ENCODE measurements at regions not wholly inside any gene's neighbourhood (a gene's known extent, or its start where the extent isn't known, plus 50 kb on each side); places are given as distances from the start of the nearest gene placed in this dataset.

DNA sequence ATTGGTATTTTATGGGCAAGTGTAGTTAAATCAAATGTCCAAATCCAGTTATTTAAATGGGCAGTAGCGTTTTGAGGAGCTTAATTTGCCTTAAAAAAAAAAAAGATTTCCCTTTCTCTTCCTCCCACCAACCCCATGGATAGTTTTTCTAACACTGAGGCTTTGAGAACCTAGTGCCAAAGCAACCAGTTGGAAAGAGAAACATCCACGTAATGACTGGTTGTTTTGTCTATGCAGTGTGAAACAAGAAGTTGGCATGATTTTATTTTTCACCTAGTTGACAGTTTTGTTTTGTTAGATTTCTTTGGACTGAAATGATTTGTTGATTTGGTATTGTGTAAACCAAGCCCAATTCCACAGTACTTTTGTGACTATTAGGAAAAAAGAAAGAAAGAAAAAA is 170.0 kb downstream of the SOX2 start:
- DNase-seq (ENCODE audit: low read depth, low spot score) (no peak), FAIRE-seq (no peak)
- Histone ChIP-seq H2AFZ (ENCODE audit: low read depth, low read length) (no peak overlapping the region), H3K9me1 (replicated peaks; ENCODE audit: control insufficient read depth, extremely low read depth, insufficient read depth, low read length) (no peaks in the 10 kb centered on the region), H3K27ac (ENCODE audit: insufficient read depth, low read depth, low read length) (no peak overlapping the region), H3K4me3 (replicated peaks in 1 of 3; ENCODE audit: insufficient read depth in 1 of 3, low read depth in 1 of 3, low read length in 3 of 3) (no peak overlapping the region), H3K36me3 (ENCODE audit: control insufficient read depth in 2 of 2, extremely low read depth in 1 of 2, insufficient read depth in 2 of 2, low read length in 2 of 2) (no peaks in the 10 kb centered on the region), H3K4me1 (ENCODE audit: control insufficient read depth, extremely low read depth, insufficient read depth, low read length) (peaks cover 6% of the 10 kb centered on the region), H3K4me2 (ENCODE audit: insufficient read depth, low read length) (no peak overlapping the region), H3K9ac (replicated peaks; ENCODE audit: extremely low read depth, insufficient read depth, low read length) (no peak overlapping the region), H3K79me2 (ENCODE audit: control insufficient read depth, insufficient read depth, low read length) (no peaks in the 10 kb centered on the region), H3K9me3 (replicated peaks; ENCODE audit: control insufficient read depth, insufficient read depth, low read length) (no peaks in the 10 kb centered on the region), H3K27me3 (ENCODE audit: control insufficient read depth in 2 of 2, insufficient read depth in 2 of 2, low read length in 2 of 2) (no peaks in the 10 kb centered on the region), H4K20me1 (replicated peaks; ENCODE audit: control insufficient read depth, extremely low read depth, insufficient read depth, low read length) (no peaks in the 10 kb centered on the region)
- ChIA-PET CTCF (no interaction called here), POLR2A (no interaction called here)
- TF ChIP-seq, protein P1, sequence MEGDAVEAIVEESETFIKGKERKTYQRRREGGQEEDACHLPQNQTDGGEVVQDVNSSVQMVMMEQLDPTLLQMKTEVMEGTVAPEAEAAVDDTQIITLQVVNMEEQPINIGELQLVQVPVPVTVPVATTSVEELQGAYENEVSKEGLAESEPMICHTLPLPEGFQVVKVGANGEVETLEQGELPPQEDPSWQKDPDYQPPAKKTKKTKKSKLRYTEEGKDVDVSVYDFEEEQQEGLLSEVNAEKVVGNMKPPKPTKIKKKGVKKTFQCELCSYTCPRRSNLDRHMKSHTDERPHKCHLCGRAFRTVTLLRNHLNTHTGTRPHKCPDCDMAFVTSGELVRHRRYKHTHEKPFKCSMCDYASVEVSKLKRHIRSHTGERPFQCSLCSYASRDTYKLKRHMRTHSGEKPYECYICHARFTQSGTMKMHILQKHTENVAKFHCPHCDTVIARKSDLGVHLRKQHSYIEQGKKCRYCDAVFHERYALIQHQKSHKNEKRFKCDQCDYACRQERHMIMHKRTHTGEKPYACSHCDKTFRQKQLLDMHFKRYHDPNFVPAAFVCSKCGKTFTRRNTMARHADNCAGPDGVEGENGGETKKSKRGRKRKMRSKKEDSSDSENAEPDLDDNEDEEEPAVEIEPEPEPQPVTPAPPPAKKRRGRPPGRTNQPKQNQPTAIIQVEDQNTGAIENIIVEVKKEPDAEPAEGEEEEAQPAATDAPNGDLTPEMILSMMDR (IDR thresholded peaks at IDR 0.05; ENCODE audit: extremely low read depth in 1 of 2, insufficient read depth in 1 of 2, low read depth in 1 of 2, low read length in 2 of 2) = no peak
- no peak for TF ChIP-seq POLR2A (IDR thresholded peaks at IDR 0.05; ENCODE audit: low read depth, low read length)
- TF ChIP-seq JUN (IDR thresholded peaks at IDR 0.05; ENCODE audit: borderline replicate concordance, insufficient read depth, insufficient read length, low read depth) = no peak
- TF ChIP-seq FOS (IDR thresholded peaks at IDR 0.05; ENCODE audit: borderline replicate concordance, insufficient read depth, low read length) = no peak
- TF ChIP-seq EZH2 (IDR thresholded peaks at IDR 0.05; ENCODE audit: borderline replicate concordance, low read depth, low read length, severe bottlenecking) = no peak
- TF ChIP-seq MYC (IDR thresholded peaks at IDR 0.05; ENCODE audit: low read depth, low read length) = no peak
- TF ChIP-seq POLR2AphosphoS5 (IDR thresholded peaks at IDR 0.05; ENCODE audit: insufficient read depth, low read depth, low read length) = no peak
- no peak for TF ChIP-seq GATA2 (IDR thresholded peaks at IDR 0.05; ENCODE audit: insufficient read depth, insufficient read length, low read depth, low read length)
- TF ChIP-seq, protein P2, sequence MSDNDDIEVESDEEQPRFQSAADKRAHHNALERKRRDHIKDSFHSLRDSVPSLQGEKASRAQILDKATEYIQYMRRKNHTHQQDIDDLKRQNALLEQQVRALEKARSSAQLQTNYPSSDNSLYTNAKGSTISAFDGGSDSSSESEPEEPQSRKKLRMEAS (IDR thresholded peaks at IDR 0.05; ENCODE audit: insufficient read depth, insufficient read length) = no peak
- BruUV-seq (replicated peaks) = no TSS peak
- dilution Hi-C loops (cut with MboI; ENCODE audit: extremely low pct_ligation_motif_present, low sequenced_read_pairs) (no loop called here), intact Hi-C loops (cut with micrococcal nuclease) (loop anchor here (5.0 kb wide), 1 partner anchor 801 kb away; no protein-coding TSS in a partner anchor)
